ENCODE measurements at regions not wholly inside any gene's neighbourhood (a gene's known extent, or its start where the extent isn't known, plus 50 kb on each side); places are given as distances from the start of the nearest gene placed in this dataset.
"Not testable (repeated sequence)": the region's sequence is repeated elsewhere in the genome, so short reads cannot be mapped to it uniquely, and the experiment has no call there.

DNA sequence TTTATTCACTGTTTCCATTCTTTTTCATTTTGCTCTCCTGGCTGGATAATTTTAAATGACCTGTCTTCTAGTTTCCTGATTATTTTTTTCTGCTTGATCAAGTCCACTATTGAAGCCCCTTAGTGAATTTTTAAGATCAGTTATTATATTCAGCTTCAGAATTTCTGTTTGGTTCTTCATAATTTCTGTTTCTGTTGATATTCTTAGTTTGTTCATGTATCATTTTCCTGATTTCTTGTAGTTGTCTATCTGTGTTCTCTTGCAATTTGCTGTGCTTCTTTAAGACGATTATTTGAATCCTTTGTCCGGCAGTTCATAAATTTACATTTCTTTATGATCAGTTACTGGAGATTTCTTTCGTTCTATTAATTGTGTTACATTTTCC is 75.2 kb upstream of the CCDC71L start:
- H3K36me3 Mint-ChIP-seq (ENCODE audit: low read depth): no peaks in the 10 kb centered on the region
- no peaks in the 10 kb centered on the region for H3K9me3 Mint-ChIP-seq
- no peak overlapping the region for H3K4me3 Mint-ChIP-seq
- ATAC-seq (no peak), DNase-seq (no peak)
- no peaks in the 10 kb centered on the region for H3K27me3 Mint-ChIP-seq
- H3K27ac Mint-ChIP-seq: peak overlapping the region; percentile 63
- H3K4me1 Mint-ChIP-seq: peaks cover 45% of the 10 kb centered on the region

DNA sequence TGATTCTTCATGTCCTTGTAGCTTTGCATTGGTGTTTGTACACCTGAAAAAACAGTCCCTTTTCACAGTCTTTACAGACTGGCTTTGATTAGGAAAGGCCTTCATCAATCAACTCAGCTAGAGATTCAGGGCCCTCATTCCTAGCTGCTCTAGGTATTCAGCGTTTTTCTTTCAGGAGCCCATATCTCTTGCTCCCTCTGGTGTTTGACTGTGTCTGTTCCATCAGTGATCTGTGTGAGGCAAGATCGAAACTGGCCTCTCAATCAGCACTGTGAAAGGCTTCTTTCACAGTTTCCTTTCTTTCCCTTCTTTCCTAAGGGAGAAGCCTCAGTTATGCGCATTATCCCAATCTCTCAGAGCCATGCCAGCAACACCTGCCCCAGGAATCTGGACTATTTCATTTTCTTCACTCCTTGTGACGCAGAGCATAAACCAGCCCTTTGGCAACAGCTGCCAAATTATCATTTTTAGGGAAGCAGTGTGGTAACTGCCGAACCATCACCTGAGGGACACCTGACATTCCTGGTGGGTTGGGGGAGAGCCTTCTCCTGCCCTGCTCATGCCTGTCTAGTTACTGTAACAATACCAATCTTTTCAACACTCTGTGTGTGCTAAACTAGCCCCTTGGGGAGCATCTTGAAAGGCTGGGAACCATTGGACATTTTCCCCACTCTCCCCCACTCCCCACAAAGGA is 75.7 kb upstream of the CCDC71L start:
- ATAC-seq: peak; percentile 87
- Mint-ChIP-seq H3K36me3 (ENCODE audit: low read depth) (no peaks in the 10 kb centered on the region), H3K27me3 (no peaks in the 10 kb centered on the region), H3K4me3 (peak overlapping the region; percentile 4), H3K9me3 (no peaks in the 10 kb centered on the region), H3K4me1 (peaks cover 40% of the 10 kb centered on the region), H3K27ac (peak overlapping the region; percentile 63)
- DNase-seq: no peak

DNA sequence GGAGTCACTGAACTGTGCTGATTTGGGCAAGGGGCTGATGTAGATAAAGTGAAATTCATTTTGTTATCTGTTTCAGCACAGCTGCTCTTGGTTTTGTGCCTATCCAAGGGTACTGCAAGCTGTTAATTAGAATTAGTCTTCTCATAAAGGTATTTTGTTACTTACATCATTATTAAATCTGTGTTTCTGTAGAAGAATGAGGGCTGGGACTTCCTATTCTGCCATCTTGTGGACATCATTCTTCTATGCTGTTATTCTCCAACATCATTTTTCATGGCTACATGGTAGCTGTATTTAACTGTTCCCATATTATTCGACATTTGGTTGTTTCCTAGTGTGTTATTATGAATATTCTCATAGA is 76.2 kb upstream of the CCDC71L start:
- Mint-ChIP-seq H3K27me3 (no peaks in the 10 kb centered on the region), H3K4me3 (no peak overlapping the region), H3K27ac (peak overlapping the region; percentile 63), H3K4me1 (peaks cover 35% of the 10 kb centered on the region), H3K9me3 (no peaks in the 10 kb centered on the region), H3K36me3 (ENCODE audit: low read depth) (no peaks in the 10 kb centered on the region)
- ATAC-seq (no peak), DNase-seq (no peak)

DNA sequence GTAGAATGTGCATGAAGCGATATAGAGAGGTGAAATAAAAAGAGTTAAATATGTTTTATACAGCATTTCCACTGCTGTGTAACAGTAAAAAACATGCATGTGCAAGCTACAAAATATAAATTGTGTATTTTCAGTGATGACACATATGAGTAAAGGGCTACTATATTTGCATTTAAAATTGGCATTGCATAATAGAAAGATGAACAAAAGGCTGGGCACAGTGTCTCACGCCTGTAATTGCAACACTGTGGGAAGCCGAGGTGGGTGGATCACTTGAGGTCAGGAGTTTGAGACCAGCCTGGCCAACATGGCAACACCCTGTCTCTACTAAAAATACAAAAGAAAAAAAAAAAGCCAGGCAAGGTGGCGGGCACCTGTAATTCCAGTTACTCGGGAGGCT is 79.8 kb upstream of the CCDC71L start:
- no peak overlapping the region for H3K4me3 Mint-ChIP-seq
- H3K36me3 Mint-ChIP-seq (ENCODE audit: low read depth): no peaks in the 10 kb centered on the region
- no peaks in the 10 kb centered on the region for H3K9me3 Mint-ChIP-seq
- no peak overlapping the region for H3K27ac Mint-ChIP-seq
- ATAC-seq: no peak
- no peak for DNase-seq
- H3K4me1 Mint-ChIP-seq: peaks cover 16% of the 10 kb centered on the region
- peaks cover 2% of the 10 kb centered on the region for H3K27me3 Mint-ChIP-seq

DNA sequence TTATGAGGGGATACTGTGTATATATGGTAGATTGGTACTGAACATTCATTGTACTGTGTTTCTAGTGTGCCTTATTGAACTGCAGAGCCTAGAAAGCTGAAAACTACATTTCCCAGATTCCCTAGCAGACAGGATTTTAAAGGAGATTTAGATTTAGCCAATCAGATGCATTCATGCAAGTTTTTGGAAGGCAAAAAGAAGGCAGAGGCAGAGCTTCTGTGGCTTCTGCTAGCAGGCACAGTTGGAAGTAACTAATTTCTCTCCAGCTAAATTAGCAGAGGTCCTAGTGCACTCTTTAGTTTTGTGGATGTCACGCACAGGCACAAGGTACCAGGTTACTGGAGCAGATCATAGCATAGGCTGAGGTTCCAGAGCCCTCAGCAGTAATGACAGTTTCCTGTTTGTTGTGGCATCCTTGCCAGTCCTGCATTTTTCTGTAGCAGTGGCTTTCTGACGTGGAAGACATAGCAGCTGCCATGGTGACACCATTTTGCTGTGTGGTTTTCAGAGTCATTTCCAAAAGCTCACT is 83.7 kb upstream of the CCDC71L start:
- peaks cover 7% of the 10 kb centered on the region for H3K27me3 Mint-ChIP-seq
- H3K27ac Mint-ChIP-seq: no peak overlapping the region
- H3K36me3 Mint-ChIP-seq (ENCODE audit: low read depth): no peaks in the 10 kb centered on the region
- H3K4me1 Mint-ChIP-seq: peaks cover 1% of the 10 kb centered on the region
- DNase-seq (no peak), ATAC-seq (no peak)
- no peaks in the 10 kb centered on the region for H3K9me3 Mint-ChIP-seq
- H3K4me3 Mint-ChIP-seq: no peak overlapping the region

DNA sequence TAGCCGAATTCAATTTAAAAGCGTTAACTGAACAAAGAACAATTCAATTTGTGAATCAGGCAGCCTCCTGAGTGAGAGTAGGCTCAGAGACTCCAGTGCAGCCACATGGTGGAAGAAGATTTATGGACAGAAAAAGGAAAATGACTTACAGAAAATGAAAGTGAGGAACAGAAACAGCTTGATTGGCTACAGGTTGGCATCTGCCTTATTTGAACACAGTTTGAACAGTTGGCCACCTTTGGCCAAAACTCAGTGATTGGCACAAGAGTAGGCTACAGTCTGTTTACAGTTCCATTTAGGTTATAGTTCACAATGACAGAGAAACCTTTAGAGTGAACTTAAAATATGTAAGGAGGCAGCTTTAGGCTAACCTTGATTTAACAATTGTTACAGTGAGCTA is 86.3 kb upstream of the CCDC71L start:
- not testable (repeated sequence) for H3K27me3 Mint-ChIP-seq; DNase-seq; H3K4me1 Mint-ChIP-seq; H3K36me3 Mint-ChIP-seq (ENCODE audit: low read depth); H3K9me3 Mint-ChIP-seq; H3K4me3 Mint-ChIP-seq; H3K27ac Mint-ChIP-seq; ATAC-seq

DNA sequence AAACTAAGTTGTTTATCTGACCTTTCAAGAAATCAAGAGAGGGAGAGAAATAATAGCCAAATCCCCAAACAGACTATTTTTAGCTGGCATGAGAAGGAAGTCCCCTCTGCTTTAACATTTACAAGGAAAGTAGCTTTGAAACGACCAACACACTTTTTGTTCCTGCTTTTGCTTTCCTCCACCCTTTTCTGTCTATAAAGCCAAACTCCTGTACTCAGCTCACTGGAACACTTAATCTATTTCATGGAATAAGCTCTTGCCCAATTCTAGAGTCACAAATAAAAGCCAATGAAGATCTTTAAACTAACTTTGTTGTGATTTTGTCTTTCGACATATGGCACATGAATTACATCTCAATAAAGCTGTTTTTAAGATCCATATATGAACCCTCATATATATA is 86.8 kb upstream of the CCDC71L start:
- H3K27ac Mint-ChIP-seq: no peak overlapping the region
- H3K9me3 Mint-ChIP-seq: no peaks in the 10 kb centered on the region
- H3K4me1 Mint-ChIP-seq: peaks cover 1% of the 10 kb centered on the region
- ATAC-seq (no peak), DNase-seq (no peak)
- peaks cover 7% of the 10 kb centered on the region for H3K27me3 Mint-ChIP-seq
- H3K36me3 Mint-ChIP-seq (ENCODE audit: low read depth): no peaks in the 10 kb centered on the region
- H3K4me3 Mint-ChIP-seq: no peak overlapping the region

DNA sequence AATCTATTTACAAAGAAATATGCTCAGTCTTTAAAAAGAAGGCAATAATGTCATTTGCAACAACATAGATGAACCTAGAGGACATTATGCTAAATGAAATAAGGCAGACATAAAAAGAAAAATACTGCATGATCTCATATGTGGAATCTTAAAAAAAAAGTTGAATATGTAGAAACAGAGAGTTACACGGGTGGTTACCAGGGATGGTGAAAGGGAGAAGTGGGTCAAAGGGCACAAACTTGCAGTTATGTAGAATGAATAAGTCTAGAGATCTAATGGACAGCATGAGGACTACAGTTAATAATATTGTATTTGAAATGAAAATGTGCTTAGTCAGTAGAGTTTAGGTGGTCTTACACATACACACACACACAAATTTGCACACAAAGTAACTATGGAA is 88.2 kb upstream of the CCDC71L start:
- DNase-seq: no peak

DNA sequence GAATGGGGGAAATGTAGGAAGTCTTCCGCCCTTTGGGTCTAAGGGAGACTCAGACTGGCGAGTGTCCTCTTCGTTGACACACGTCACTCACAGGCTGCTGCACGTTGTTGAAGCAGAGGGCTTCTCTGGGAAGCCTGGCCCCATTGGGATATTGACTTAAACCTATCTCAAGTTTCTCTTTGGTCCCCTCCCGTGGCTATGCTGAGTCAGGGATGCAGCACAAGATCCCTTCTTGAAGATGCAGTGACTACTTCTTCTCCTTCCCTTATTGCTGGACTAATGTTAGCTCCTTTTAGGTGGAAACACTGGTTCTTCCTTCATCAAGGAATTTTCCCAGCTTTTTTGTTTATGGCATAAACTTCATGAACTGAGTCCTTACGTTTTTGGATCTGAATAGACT is 89.8 kb upstream of the CCDC71L start:
- H3K27me3 Mint-ChIP-seq: peaks cover 5% of the 10 kb centered on the region
- H3K36me3 Mint-ChIP-seq (ENCODE audit: low read depth): peaks cover 2% of the 10 kb centered on the region
- no peak overlapping the region for H3K27ac Mint-ChIP-seq
- H3K9me3 Mint-ChIP-seq: peaks cover 10% of the 10 kb centered on the region
- no peak overlapping the region for H3K4me3 Mint-ChIP-seq
- no peak for DNase-seq
- H3K4me1 Mint-ChIP-seq: peaks cover 1% of the 10 kb centered on the region
- no peak for ATAC-seq

More for the DNA sequence above, 88.2 kb upstream of the CCDC71L start:
- ATAC-seq: no peak
- no peak overlapping the region for H3K27ac Mint-ChIP-seq
- H3K36me3 Mint-ChIP-seq (ENCODE audit: low read depth): no peaks in the 10 kb centered on the region
- H3K4me1 Mint-ChIP-seq: peaks cover 1% of the 10 kb centered on the region
- peaks cover 7% of the 10 kb centered on the region for H3K27me3 Mint-ChIP-seq
- no peak overlapping the region for H3K4me3 Mint-ChIP-seq
- peaks cover 2% of the 10 kb centered on the region for H3K9me3 Mint-ChIP-seq

DNA sequence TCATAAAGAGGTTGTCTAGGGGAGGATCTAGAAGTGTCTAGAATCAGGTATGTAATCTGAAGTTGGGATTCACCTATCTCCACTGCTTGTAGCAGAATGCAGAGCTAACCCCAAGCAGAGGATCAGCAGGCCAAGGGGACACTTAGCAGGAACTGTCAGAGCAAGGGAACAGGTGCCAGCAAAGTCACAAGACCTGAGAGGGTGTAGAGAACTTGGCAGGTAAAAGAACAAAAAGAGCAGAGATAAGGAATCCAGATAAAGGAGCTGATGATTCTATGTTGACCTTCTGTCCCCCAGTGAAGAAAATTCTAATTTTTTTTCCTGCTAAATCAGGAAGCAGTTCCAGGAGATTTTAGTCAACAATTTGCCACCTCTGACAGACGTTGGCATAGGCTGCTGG is 91.4 kb upstream of the CCDC71L start:
- Mint-ChIP-seq H3K4me1 (no peaks in the 10 kb centered on the region), H3K9me3 (peaks cover 10% of the 10 kb centered on the region)

DNA sequence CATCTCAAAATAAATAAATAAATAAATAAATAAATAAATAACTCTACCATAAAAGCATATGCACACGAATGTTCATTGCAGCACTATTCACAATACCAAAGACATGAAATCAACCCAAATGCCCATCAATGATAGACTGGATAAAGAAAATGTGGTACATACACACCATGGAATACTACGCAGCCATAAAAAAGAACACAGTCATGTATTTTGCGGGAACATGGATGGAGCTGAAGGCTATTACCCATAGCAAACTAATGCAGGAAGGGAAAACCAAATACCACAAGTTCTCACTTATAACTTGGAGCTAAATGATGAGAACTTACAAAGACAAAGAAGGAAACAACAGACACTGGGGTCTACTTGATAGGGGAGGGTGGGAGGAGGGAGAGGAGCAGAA is 94.1 kb upstream of the CCDC71L start:
- not testable (repeated sequence) for ATAC-seq; H3K27me3 Mint-ChIP-seq; H3K27ac Mint-ChIP-seq; DNase-seq; H3K36me3 Mint-ChIP-seq (ENCODE audit: low read depth); H3K4me1 Mint-ChIP-seq; H3K4me3 Mint-ChIP-seq; H3K9me3 Mint-ChIP-seq

More for the DNA sequence above, 91.4 kb upstream of the CCDC71L start:
- Mint-ChIP-seq H3K27ac (no peak overlapping the region), H3K36me3 (ENCODE audit: low read depth) (peaks cover 2% of the 10 kb centered on the region), H3K4me3 (no peak overlapping the region), H3K27me3 (peaks cover 5% of the 10 kb centered on the region)
- ATAC-seq (no peak), DNase-seq (no peak)

DNA sequence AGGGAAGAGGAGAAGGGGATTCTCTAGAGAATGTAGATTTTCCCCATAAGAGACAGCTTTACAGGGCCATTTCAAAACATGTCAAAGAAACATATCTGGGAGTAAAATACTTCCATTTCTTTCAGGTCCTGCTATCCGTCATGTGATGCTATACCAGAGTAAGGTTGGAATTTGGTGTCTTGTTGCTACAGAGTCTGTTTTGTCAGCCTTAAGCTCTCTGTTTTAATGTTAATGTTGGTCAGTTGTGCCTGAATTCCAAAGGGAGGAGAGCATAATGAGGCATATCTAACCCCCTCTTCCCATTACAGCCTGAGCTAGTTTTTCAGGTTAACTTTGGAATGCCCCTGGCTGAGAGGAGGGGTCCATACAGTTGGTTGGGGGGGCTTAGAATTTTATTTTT is 94.7 kb upstream of the CCDC71L start:
- ATAC-seq (no peak), DNase-seq (no peak)
- peaks cover 2% of the 10 kb centered on the region for H3K4me1 Mint-ChIP-seq
- peaks cover 10% of the 10 kb centered on the region for H3K9me3 Mint-ChIP-seq
- H3K4me3 Mint-ChIP-seq: no peak overlapping the region
- H3K27ac Mint-ChIP-seq: no peak overlapping the region
- H3K36me3 Mint-ChIP-seq (ENCODE audit: low read depth): peaks cover 2% of the 10 kb centered on the region
- H3K27me3 Mint-ChIP-seq: no peaks in the 10 kb centered on the region

DNA sequence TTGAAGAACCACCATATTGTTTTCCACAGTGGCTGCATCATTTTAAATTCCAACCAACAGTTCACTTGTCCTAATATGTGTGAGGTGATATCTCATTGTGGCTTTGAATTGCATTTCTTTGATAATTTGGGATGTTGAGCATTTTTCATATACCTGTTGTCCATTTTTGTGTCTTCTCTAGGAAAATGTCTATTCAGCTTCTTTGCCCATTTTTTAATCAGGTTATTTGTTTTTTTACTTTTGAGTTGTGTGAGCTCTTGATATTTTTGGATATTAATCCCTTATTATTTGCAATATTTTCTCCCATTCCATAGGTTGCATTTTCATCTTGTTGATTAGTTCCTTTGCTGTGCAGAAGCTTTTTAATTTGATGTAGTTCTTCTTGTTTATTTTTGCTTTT is 95.1 kb upstream of the CCDC71L start:
- H3K27me3 Mint-ChIP-seq: no peaks in the 10 kb centered on the region
- DNase-seq (no peak), ATAC-seq (no peak)
- no peak overlapping the region for H3K4me3 Mint-ChIP-seq
- peaks cover 2% of the 10 kb centered on the region for H3K36me3 Mint-ChIP-seq (ENCODE audit: low read depth)
- no peak overlapping the region for H3K27ac Mint-ChIP-seq
- H3K4me1 Mint-ChIP-seq: peaks cover 2% of the 10 kb centered on the region
- H3K9me3 Mint-ChIP-seq: peaks cover 10% of the 10 kb centered on the region

DNA sequence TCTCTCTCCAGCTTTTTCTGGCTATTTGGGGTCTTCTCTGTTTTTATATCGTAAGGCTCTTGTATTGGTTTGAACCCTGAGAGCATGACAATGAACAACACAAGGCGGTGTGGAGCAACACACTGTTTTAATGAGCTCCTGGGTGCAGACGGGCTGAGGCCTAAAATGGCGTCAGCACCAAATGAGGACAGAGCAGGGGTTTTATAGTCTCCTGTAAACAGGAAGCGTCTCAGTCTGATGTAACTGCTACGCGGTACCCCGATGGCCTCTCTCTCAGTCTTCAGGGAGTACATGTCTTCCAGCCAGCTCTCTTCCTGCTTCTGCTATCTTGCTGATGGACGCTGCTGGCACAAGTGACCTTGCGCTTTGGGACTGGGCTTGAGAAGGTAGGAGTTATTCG is 95.9 kb upstream of the CCDC71L start:
- peaks cover 2% of the 10 kb centered on the region for H3K36me3 Mint-ChIP-seq (ENCODE audit: low read depth)
- no peaks in the 10 kb centered on the region for H3K27me3 Mint-ChIP-seq
- peaks cover 10% of the 10 kb centered on the region for H3K9me3 Mint-ChIP-seq
- ATAC-seq (no peak), DNase-seq (no peak)
- H3K27ac Mint-ChIP-seq: no peak overlapping the region
- no peak overlapping the region for H3K4me3 Mint-ChIP-seq
- peaks cover 2% of the 10 kb centered on the region for H3K4me1 Mint-ChIP-seq

DNA sequence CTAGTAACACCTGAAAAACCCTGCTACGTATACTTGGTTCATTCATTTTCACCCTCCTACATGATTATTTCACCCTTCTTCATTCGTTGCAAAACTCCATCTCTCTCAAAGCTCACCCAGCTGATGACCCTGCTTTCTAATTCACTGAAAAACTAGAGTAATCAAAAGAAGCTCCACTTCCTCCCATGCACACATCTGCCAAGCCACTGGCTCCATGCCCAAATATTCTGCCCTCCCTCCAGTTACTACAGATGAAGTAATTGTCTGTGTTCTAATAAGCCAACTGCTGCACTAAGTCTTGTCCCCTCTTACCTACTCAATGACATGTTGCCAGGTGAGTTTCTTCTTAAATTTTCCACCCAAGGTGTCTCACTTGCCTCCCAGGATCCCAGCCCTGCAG is 96.9 kb upstream of the CCDC71L start:
- DNase-seq (no peak), ATAC-seq (no peak)
- Mint-ChIP-seq H3K36me3 (ENCODE audit: low read depth) (peaks cover 2% of the 10 kb centered on the region), H3K4me3 (no peak overlapping the region), H3K27ac (no peak overlapping the region), H3K9me3 (peaks cover 10% of the 10 kb centered on the region), H3K4me1 (peaks cover 2% of the 10 kb centered on the region), H3K27me3 (no peaks in the 10 kb centered on the region)

DNA sequence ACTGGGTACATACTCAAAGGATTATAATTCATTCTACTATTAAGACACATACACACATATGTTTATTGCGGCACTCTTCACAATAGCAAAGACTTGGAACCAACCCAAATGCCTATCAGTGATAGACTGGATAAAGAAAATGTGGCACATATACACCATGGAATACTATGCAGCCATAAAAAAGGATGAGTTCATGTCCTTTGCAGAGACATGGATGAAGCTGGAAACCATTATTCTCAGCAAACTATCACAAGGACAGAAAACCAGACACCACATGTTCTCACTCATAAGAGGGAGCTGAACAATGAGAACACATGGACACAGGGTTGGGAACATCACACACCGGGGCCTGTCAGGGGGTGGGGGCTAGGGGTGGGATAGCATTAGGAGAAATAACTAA is 101.9 kb upstream of the CCDC71L start:
- not testable (repeated sequence) for H3K36me3 Mint-ChIP-seq (ENCODE audit: low read depth); H3K27me3 Mint-ChIP-seq

More for the DNA sequence above, 101.9 kb upstream of the CCDC71L start:
- H3K9me3 Mint-ChIP-seq, ATAC-seq, H3K4me3 Mint-ChIP-seq, H3K27ac Mint-ChIP-seq, DNase-seq: not testable (repeated sequence)
- H3K4me1 Mint-ChIP-seq: peaks cover 22% of the 10 kb centered on the region

Data from activated naive CD8-positive, alpha-beta T cell treated with anti-CD3 and anti-CD28 coated beads, Interleukin-2, amount 50 U/mL, for 24 hours (primary cell).